HG03378 (cell line): ENCODE measurements at regions not wholly inside any gene's neighbourhood (a gene's known extent, or its start where the extent isn't known, plus 50 kb on each side); places are given as distances from the start of the nearest gene placed in this dataset.

Experiments used
- ATAC-seq: cut with Tn5 transposase; IDR thresholded peaks from one replicate; pipeline ENCODE4 v1.9.1; 2021; ENCODE audit warnings: mild to moderate bottlenecking, moderate library complexity; ENCODE audit not compliant: unreplicated experiment

GRCh38 chr18:72692086-72692485 is 147.9 kb upstream of the CBLN2 start:
- ATAC-seq = no peak

- no peak for ATAC-seq
These were observed 143.6 kb upstream of the CBLN2 start for GRCh38 chr18:72687736-72688135.

- no peak for ATAC-seq
These were observed 131.3 kb upstream of the CBLN2 start for GRCh38 chr18:72675394-72675793.

DNA sequence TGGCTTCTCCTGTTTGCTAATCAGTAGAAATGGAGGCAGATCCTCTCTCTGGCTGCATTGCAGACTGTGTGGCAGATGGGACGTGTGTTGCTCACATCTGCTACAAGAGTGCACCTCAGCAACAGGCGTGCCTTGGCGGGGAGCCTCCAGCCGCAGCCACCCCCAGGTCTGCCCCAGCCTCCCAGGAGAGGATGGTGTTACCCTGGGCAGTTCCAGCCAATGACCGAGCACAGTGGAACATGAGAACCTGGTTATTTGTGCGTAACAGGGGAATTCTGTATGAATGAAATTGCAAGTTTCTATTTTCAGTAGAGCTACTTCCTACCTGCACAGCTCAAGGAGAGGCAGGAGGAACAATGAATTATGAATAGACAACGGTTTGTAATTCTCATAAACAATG is 130.6 kb upstream of the CBLN2 start:
- ATAC-seq = peak; percentile 84

GRCh38 chr18:72673242-72673641 is 129.1 kb upstream of the CBLN2 start:
- no peak for ATAC-seq

DNA sequence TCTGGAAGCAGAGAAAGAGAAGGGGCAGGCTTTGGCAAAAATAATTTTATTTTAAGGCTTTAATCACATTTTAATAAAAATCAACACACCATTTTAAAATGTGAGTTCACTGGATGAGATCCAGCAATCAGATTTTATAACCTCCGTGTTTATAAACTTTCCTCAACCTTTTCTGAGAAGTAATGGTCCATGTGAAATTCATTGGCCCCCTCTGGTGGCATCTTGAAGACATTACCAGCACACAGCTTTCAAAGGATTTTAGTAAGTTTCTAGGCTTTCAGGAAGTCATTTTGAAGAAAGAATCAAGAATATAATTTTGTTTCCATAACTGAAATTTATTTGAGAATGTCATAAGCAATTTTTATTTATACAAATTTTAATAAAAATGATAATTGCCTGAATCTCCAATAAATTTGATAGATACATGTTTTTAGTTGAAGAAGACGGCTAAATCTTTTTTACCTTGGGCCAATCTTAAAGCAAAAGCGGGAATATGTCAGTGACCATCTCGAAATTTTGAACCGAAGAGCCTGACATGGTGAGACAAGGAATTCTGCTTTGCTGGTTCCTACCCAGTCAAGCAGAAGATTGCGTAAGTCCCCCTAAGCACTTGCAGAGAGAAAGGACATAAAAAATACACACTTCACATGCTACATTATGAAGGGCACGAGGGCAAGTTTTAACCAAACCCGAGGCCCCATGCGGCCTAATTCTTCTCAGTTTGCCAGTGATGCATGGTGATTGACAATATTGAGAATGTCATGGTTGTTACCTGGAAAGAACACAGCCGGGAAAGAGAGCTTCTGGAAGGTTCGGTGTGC is 128.4 kb upstream of the CBLN2 start:
- ATAC-seq = peak; percentile 61

GRCh38 chr18:72667932-72668331 is 123.8 kb upstream of the CBLN2 start:
- ATAC-seq = no peak

DNA sequence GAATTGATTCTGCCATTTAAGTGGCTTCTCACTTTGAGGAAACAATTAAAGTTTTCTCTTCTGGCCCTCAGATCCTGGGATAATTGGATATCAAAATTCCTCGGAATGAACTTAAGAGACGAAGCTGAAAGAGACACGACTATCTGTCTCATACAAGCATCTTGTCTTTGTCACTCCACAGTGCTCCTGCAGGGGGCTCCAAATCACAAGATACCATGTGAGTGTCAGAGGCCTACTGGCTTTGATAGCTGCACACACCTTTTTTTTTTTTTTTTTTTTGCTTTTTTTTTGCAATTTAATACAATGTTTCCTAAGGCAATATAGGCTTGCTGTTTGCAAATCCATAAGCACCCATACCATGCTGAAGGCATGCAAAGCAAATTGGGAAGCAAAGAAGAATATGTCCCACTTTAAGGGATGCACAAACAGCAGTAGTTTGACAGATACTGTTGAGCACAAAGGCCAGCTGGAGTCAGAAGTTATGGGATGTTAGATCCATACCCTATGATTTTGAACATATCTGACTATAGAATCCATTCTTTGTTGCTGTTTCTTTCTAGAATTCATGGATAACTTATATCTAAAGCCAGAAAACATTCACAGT is 109.0 kb upstream of the CBLN2 start:
- ATAC-seq = peak; percentile 89

GRCh38 chr18:72651033-72651432 is 106.9 kb upstream of the CBLN2 start:
- ATAC-seq = no peak

DNA sequence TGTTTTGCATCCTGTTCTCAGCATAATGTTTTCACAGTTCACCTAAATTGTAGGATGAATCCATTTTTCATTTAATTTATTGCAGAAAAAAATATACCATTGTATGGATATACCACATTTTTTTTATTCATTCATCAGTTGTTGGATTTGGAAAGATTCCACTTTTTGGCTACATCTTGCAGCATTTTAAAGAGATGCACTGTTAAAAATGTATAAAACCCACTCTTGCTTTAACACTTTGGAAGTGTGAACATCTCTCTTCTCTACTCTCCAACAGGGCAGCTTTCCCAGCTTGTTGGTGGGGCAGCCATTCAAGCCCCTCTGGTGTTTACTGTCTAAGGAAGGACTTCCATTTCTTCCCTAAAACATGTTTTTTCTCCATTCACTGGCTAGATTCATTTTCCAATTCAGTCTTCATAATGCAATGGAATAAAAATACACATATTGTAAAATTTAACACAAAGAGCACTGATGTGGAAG is 104.4 kb upstream of the CBLN2 start:
- ATAC-seq = no peak

- no peak for ATAC-seq
These were observed 103.9 kb upstream of the CBLN2 start for GRCh38 chr18:72648079-72648478.

DNA sequence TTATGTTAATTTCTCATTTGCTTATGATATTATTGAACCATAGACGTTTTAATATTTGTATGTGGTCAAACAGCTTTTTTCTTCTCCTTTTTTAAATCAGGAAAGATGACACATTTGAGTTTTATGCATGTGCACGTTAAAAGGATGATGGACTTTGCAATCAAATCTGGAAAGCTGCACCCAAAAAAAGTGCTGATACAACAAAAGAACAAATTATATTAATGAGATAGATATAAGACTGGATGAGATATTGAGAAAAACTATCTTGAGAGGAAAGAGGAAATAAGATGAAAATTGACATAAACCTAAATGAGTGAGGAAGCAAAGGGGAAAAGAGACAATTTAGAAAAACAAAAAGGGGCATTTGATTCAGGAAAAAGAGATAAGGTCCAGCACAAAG is 96.4 kb upstream of the CBLN2 start:
- no peak for ATAC-seq

DNA sequence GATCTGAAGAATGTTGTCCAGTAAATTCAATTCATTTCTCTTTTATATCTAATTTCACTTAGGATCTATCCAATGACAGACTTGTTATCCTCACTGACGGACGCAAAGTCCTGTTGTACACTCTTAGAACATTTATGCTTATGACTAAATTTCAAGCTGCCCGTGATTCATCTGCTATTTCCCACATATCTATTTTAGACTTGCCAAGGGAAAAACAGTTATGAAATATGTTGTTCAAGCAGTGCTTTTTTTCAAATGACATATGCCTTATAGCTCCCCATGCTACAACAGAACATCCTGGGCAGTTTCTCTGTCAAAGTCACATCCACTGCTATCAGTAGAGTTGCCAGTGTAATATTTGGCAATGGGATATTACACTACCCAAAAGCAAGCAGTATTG is 94.2 kb upstream of the CBLN2 start:
- no peak for ATAC-seq

DNA sequence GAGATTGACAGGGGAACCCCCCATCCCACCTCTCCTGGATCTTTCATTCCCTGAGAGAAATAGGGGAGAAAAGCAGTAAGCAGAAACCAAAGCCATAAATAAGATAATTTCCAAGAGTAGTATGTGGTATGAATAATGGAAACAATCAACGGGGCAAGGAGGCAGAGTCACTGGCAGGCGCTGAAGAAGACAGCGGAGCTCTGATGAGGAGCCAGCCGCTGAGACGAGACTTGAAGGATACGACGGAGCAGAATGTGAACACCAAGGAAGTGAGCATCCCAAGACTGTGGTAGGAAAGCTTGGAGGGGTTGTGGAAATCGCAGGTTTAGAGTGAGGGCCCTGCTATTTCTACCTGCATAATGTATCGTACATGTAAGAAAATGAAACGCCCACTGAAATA is 93.6 kb upstream of the CBLN2 start:
- no peak for ATAC-seq

GRCh38 chr18:72637299-72637698 is 93.2 kb upstream of the CBLN2 start:
- no peak for ATAC-seq

- ATAC-seq = no peak
These were observed 92.5 kb upstream of the CBLN2 start for GRCh38 chr18:72636611-72637010.

- ATAC-seq = no peak
These were observed 90.4 kb upstream of the CBLN2 start for GRCh38 chr18:72634500-72634899.

GRCh38 chr18:72630991-72631390 is 86.8 kb upstream of the CBLN2 start:
- ATAC-seq = no peak

DNA sequence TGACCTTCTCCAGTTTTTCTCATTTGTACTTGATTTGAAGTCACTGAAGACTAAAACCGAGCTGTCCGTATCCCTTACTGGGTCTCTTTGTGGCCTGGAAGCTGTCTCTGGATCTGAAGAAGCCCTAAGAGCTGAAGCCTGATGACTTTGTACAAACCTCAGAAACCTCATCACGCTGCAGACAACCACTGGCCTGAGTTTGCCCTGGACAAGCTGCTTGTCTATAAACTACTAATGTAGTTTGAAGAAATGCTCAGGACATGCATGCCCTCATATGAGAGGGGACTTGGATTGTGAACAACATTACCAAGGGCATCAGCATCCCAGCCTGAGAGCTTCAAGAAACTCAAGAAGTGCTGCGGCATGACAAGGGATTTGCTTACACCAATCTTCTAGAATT is 79.3 kb upstream of the CBLN2 start:
- ATAC-seq = no peak

- ATAC-seq = no peak
These were observed 69.4 kb upstream of the CBLN2 start for GRCh38 chr18:72613534-72613930.

DNA sequence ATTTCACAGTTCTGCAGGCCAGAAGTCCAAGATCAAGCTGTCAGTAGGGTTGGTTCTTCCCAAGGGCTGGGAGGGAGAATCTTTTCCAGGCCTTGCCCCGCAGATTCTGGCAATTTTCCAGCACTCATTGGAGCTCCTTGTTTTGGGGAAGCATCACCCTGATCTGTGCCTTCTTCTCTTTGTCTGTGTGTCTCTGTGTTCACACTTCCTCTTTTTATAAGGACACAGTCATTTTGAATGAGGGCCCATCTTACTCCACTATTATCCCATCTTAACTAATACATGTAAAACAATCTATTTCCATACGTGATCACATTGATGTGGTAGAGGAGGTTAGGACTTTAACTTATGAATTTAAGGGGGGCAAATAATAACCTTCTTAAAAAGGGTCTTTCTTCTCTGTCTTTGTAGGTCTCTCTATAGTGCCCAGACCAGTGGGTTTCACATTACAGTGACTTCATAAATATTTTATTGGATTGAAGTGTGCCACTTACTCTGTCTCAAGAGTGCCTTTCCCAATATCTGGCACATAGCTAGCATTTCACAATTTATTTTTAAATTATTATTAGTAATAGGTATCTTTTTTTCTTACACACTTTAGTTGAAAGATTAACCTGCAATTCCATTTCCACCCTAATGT is 68.9 kb upstream of the CBLN2 start:
- ATAC-seq = peak; percentile 68

DNA sequence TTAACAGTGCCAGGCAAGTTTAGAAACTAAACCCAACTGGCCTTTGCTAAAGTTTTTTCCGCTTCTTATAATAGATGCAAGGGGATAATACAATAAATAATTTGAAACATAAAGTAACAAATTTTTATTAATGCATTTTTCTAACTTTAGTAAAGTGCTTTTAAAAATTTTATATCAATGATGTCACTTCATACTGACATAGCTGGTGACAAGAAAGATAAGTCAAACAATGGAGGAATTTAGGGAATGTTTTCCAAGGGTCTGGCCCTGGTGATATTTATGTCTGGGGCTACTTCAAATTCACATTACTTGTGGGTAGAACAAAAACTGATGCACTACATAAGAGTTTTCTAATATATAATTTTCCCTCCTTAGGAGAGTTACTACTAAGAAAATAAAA is 61.2 kb upstream of the CBLN2 start:
- no peak for ATAC-seq
